ENCODE measurements at regions not wholly inside any gene's neighbourhood (a gene's known extent, or its start where the extent isn't known, plus 50 kb on each side); places are given as distances from the start of the nearest gene placed in this dataset.

DNA sequence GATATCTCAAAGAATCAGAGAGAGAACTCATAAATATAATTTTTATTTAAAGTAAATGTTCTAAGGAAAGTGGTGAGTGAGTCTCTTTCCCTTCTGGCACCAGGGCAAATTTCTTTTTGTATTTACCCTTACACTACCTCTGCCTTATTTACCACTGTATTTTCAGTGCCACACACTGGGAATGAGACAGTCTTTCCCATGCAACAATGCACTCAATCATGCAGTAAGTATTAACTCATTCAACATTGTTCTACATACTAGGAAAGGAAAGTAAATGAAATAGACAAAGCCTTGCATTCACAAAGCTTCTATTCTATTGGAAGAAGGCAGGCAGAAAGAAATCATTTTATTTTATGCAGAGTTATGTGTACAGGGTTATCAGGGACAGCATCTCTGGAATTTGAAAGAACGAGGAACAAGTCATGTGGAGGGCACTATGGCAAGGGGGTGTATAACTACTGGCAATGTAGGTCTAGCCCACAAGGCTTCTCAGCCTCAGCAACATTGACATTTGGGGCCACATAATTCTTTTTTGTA is 129.8 kb upstream of the PRDX6 start:
- TF ChIP-seq, protein P1, sequence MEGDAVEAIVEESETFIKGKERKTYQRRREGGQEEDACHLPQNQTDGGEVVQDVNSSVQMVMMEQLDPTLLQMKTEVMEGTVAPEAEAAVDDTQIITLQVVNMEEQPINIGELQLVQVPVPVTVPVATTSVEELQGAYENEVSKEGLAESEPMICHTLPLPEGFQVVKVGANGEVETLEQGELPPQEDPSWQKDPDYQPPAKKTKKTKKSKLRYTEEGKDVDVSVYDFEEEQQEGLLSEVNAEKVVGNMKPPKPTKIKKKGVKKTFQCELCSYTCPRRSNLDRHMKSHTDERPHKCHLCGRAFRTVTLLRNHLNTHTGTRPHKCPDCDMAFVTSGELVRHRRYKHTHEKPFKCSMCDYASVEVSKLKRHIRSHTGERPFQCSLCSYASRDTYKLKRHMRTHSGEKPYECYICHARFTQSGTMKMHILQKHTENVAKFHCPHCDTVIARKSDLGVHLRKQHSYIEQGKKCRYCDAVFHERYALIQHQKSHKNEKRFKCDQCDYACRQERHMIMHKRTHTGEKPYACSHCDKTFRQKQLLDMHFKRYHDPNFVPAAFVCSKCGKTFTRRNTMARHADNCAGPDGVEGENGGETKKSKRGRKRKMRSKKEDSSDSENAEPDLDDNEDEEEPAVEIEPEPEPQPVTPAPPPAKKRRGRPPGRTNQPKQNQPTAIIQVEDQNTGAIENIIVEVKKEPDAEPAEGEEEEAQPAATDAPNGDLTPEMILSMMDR (IDR thresholded peaks at IDR 0.05), result no peak
- TF ChIP-seq POLR2A (IDR thresholded peaks at IDR 0.05), result no peak
- TF ChIP-seq POLR2AphosphoS5 (IDR thresholded peaks at IDR 0.05), result no peak

Measured in upper lobe of left lung (tissue), 4 donors.